ENCODE measurements at regions not wholly inside any gene's neighbourhood (a gene's known extent, or its start where the extent isn't known, plus 50 kb on each side); places are given as distances from the start of the nearest gene placed in this dataset.

DNA sequence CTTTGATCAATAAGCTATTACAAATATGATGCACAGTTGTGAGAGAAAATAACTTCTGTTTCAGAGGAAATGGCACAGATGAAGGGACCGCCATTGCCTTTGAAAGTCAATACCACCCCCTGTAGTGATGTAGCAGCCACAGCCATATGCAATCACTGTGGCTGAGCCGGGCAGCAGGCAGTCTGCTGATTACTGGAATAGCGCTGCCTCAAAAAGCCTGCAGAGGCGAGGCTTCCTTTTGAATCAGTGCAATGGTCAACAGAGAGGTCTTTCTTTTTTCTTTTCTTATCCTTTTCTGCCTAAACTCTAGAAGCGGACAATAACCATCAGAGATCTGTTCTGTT, 265.1 kb upstream of the TAS2R1 start:
- no peak overlapping the region for H4K5ac ChIP-seq (ENCODE audit: low read depth, low read length)
- no peaks in the 10 kb centered on the region for H3K9me1 ChIP-seq (ENCODE audit: insufficient read depth, low read length)
- no peak overlapping the region for H2BK5ac ChIP-seq (ENCODE audit: low read depth, low read length, poor library complexity, severe bottlenecking)
- no peaks in the 10 kb centered on the region for H3K36me3 ChIP-seq (ENCODE audit: control insufficient read depth, insufficient read depth, low read length)
- TF ChIP-seq POLR2A (IDR thresholded peaks at IDR 0.05; ENCODE audit: low read depth, low read length), result no peak
- no peak for TF ChIP-seq MAFK (IDR thresholded peaks at IDR 0.05; ENCODE audit: low read depth, low read length)
- TF ChIP-seq, protein P1, sequence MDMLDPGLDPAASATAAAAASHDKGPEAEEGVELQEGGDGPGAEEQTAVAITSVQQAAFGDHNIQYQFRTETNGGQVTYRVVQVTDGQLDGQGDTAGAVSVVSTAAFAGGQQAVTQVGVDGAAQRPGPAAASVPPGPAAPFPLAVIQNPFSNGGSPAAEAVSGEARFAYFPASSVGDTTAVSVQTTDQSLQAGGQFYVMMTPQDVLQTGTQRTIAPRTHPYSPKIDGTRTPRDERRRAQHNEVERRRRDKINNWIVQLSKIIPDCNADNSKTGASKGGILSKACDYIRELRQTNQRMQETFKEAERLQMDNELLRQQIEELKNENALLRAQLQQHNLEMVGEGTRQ (IDR thresholded peaks at IDR 0.05; ENCODE audit: low read depth, low read length), result no peak
- no peak for TF ChIP-seq RFX5 (IDR thresholded peaks at IDR 0.05; ENCODE audit: low read depth, low read length)
- TF ChIP-seq CEBPB (IDR thresholded peaks at IDR 0.05; ENCODE audit: low read depth, low read length), result no peak
- TF ChIP-seq CHD1 (IDR thresholded peaks at IDR 0.05; ENCODE audit: low read depth, low read length), result no peak
- no peak for TF ChIP-seq ELK1 (IDR thresholded peaks at IDR 0.05; ENCODE audit: borderline replicate concordance, low read depth, low read length)
- TF ChIP-seq CTCF (conservative IDR thresholded peaks at IDR 0.05; ENCODE audit: low read depth, low read length), result no peak
- TF ChIP-seq RAD21 (IDR thresholded peaks at IDR 0.05; ENCODE audit: low read length), result no peak
- no peak for TF ChIP-seq NFE2L2 (IDR thresholded peaks at IDR 0.05; ENCODE audit: low read depth, low read length)
- TF ChIP-seq BHLHE40 (IDR thresholded peaks at IDR 0.05; ENCODE audit: low read depth, low read length), result no peak
- TF ChIP-seq RCOR1 (IDR thresholded peaks at IDR 0.05; ENCODE audit: insufficient replicate concordance, low read length), result no peak
- no peak for TF ChIP-seq MXI1 (IDR thresholded peaks at IDR 0.05; ENCODE audit: borderline replicate concordance, low read depth, low read length)
- no peak for TF ChIP-seq FOS (IDR thresholded peaks at IDR 0.05; ENCODE audit: low read depth, low read length)
- H3K4me3 ChIP-seq (ENCODE audit: insufficient read depth, low read depth, low read length), result no peak overlapping the region
- DNase-seq, result no peak
- no peaks in the 10 kb centered on the region for H3K4me1 ChIP-seq (ENCODE audit: control insufficient read depth, insufficient read depth, low read length)
- intact Hi-C loops (cut with micrococcal nuclease), result no loop called here
- H2BK15ac ChIP-seq (ENCODE audit: low read depth, low read length), result no peak overlapping the region
- no peak overlapping the region for H2AFZ ChIP-seq (replicated peaks; ENCODE audit: low read length, poor library complexity)
- in situ Hi-C loops (cut with MboI; ENCODE audit: low sequenced_read_pairs), result no loop called here
- no peak overlapping the region for H3K18ac ChIP-seq (ENCODE audit: low read depth, low read length)
- no peak for ATAC-seq (ENCODE audit: low read depth)
- H3K79me1 ChIP-seq (ENCODE audit: low read depth in 1 of 2, low read length in 2 of 2), result no peaks in the 10 kb centered on the region
- H3K9me3 ChIP-seq (ENCODE audit: control insufficient read depth, insufficient read depth, low read length), result peaks cover 3% of the 10 kb centered on the region
- no peak overlapping the region for H2BK20ac ChIP-seq (ENCODE audit: low read depth, low read length)
- H3K4me2 ChIP-seq (ENCODE audit: low read depth, low read length), result no peak overlapping the region
- no peak overlapping the region for H3K9ac ChIP-seq (ENCODE audit: low read depth, low read length)
- H4K91ac ChIP-seq (ENCODE audit: insufficient read depth, low read depth, low read length), result no peak overlapping the region
- POLR2A ChIA-PET (ENCODE audit: unreplicated experiment), result no interaction called here
- no peak overlapping the region for H3K23ac ChIP-seq (ENCODE audit: low read depth, low read length)
- H2AK9ac ChIP-seq (replicated peaks; ENCODE audit: low read depth, low read length, poor library complexity), result no peak overlapping the region
- dilution Hi-C loops (cut with HindIII; ENCODE audit: low sequenced_read_pairs, unreplicated experiment), result no loop called here
- H3K4ac ChIP-seq (ENCODE audit: low read depth, low read length), result no peak overlapping the region
- 76% methylated on average over 5 of the region's 5 CpGs; no CpG with 5 or more reads in 1 of the 2 experiments for WGBS, 2 experiments (ENCODE audit: extremely low coverage in 2 of 2, insufficient read length in 1 of 2)
- CTCF ChIA-PET, result no interaction called here
- no peak overlapping the region for H3K14ac ChIP-seq (replicated peaks; ENCODE audit: low read depth, low read length)
- no peak overlapping the region for H2BK120ac ChIP-seq (ENCODE audit: low read depth, low read length)
- H4K8ac ChIP-seq (ENCODE audit: low read depth in 2 of 2, low read length in 2 of 2), result no peak overlapping the region
- H3K56ac ChIP-seq (ENCODE audit: extremely low read depth, insufficient read depth, low read length), result no peak overlapping the region
- H3K27ac ChIP-seq (ENCODE audit: insufficient read depth, low read length), result no peak overlapping the region
- no TSS peak for BruUV-seq (replicated peaks)
- no peak overlapping the region for H2AK5ac ChIP-seq (ENCODE audit: low read depth, low read length)
- no peaks in the 10 kb centered on the region for H3K27me3 ChIP-seq (ENCODE audit: control insufficient read depth, insufficient read depth, low read length)
- no peaks in the 10 kb centered on the region for H4K20me1 ChIP-seq (ENCODE audit: insufficient read depth, low read length)

Measured in IMR-90 (cell line).